ENCODE measurements at regions not wholly inside any gene's neighbourhood (a gene's known extent, or its start where the extent isn't known, plus 50 kb on each side); places are given as distances from the start of the nearest gene placed in this dataset.

DNA sequence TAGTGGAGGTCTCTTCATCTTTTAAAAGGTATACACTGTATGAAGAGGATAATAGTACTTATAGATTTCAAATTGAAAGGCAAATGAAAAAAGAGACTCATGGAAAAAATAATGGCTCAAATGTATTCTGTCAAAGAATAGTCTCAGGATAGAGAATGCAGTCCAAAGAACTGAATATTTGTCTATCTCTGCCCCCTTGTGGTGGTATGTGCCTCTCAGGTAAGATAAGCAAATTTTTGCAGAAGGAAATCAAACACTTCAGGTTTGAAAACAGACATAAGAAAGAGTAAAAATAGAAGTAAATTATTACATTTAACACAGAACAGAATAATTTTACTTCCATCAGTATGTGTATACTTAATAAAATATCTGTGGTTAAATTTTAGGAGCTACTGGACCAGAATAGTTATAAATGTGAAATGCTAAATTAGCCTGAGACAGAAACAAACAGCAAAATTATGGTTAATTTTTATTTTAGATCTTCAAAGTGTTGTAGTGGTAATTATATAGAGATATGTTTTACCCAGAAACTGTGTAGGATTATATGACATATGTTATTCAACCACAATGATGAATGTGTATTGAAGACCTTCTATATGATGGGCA is 164.4 kb upstream of the PALMD start:
- Histone ChIP-seq H3K79me2 (ENCODE audit: insufficient read depth) (no peaks in the 10 kb centered on the region), H3K9me2 (ENCODE audit: insufficient read depth) (no peaks in the 10 kb centered on the region), H3K9me3 (ENCODE audit: low read depth) (no peaks in the 10 kb centered on the region), H2AFZ (no peak overlapping the region), H3K9ac (no peak overlapping the region), H4K20me1 (ENCODE audit: insufficient read depth) (no peaks in the 10 kb centered on the region), H3K27ac (no peak overlapping the region), H3K4me2 (ENCODE audit: unreplicated experiment) (no peak overlapping the region), H3K4me3 (no peak overlapping the region), H3K27me3 (replicated peaks; ENCODE audit: insufficient read depth) (no peaks in the 10 kb centered on the region), H3K36me3 (ENCODE audit: low read depth) (no peaks in the 10 kb centered on the region), H3F3A (ENCODE audit: insufficient read depth) (no peaks in the 10 kb centered on the region), H3K4me1 (ENCODE audit: insufficient read depth) (no peaks in the 10 kb centered on the region)
- DNase-seq: peak; percentile 80
- in situ Hi-C loops (cut with MboI): loop anchor here (10.0 to 25.0 kb wide), 2 partner anchors 206 to 297 kb away; no protein-coding TSS in a partner anchor
- no peak for TF ChIP-seq EZH2phosphoT487 (IDR thresholded peaks at IDR 0.05; ENCODE audit: insufficient read depth, low read depth)
- no peak for TF ChIP-seq EZH2 (IDR thresholded peaks at IDR 0.05; ENCODE audit: insufficient read depth, poor library complexity, severe bottlenecking)

DNA sequence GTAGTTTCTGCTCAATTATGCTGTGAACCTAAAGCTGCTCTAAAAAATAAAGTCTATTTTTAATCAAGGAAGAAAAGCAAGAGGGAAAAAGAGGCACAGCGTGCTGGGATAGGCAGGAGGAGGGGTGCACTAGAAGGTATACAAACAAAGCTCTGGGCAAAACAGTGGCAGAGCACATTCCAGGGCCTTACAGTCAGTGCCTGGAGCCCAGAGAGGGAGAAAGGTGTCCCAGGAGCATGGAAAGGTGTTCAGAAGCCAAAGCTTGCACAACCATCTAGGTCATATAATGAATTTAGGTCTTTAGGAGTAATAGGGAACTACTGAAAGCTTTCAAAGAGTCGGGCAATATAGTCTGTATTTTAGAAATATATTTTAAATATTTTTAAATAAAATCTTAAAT is 163.6 kb upstream of the PALMD start:
- Histone ChIP-seq H3K36me3 (ENCODE audit: low read depth) (no peaks in the 10 kb centered on the region), H3K27me3 (replicated peaks; ENCODE audit: insufficient read depth) (no peaks in the 10 kb centered on the region), H3K4me1 (ENCODE audit: insufficient read depth) (no peaks in the 10 kb centered on the region), H3K9ac (no peak overlapping the region), H3F3A (ENCODE audit: insufficient read depth) (no peaks in the 10 kb centered on the region), H3K4me3 (no peak overlapping the region), H3K79me2 (ENCODE audit: insufficient read depth) (no peaks in the 10 kb centered on the region), H3K9me2 (ENCODE audit: insufficient read depth) (no peaks in the 10 kb centered on the region), H2AFZ (no peak overlapping the region), H4K20me1 (ENCODE audit: insufficient read depth) (no peaks in the 10 kb centered on the region), H3K9me3 (ENCODE audit: low read depth) (no peaks in the 10 kb centered on the region), H3K4me2 (ENCODE audit: unreplicated experiment) (no peak overlapping the region), H3K27ac (no peak overlapping the region)
- no peak for TF ChIP-seq EZH2 (IDR thresholded peaks at IDR 0.05; ENCODE audit: insufficient read depth, poor library complexity, severe bottlenecking)
- 40 to 49% methylated on average over 2 of the region's 2 CpGs for WGBS, 2 experiments (ENCODE audit: low coverage in 1 of 2, low lambda C conversion rate in 2 of 2, missing lambda C conversion rate in 2 of 2)
- in situ Hi-C loops (cut with MboI): loop anchor here (10.0 to 25.0 kb wide), 2 partner anchors 205 to 297 kb away; no protein-coding TSS in a partner anchor
- no peak for DNase-seq

DNA sequence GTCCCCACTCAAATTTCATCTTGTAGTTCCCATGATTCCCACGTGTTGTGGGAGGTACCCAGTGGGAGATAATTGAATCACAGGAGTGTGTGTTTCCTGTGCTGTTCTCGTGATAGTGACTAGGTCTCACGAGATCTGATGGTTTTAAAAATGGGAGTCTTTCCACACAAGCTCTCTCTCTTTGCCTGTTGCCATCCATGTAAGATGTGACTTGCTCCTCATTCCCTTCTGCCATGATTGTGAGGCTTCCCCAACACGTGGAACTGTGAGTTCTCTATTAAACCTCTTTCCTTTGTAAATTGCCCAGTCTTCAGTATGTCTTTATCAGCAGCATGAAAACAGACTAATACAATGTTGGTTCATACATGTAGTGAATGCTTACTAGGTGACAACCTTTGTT is 163.2 kb upstream of the PALMD start:
- no peak for TF ChIP-seq EZH2phosphoT487 (IDR thresholded peaks at IDR 0.05; ENCODE audit: insufficient read depth, low read depth)
- Histone ChIP-seq H2AFZ (no peak overlapping the region), H3K27ac (no peak overlapping the region), H3K79me2 (ENCODE audit: insufficient read depth) (no peaks in the 10 kb centered on the region), H3K9ac (no peak overlapping the region), H3K36me3 (ENCODE audit: low read depth) (no peaks in the 10 kb centered on the region), H3K9me3 (ENCODE audit: low read depth) (no peaks in the 10 kb centered on the region), H3K27me3 (replicated peaks; ENCODE audit: insufficient read depth) (no peaks in the 10 kb centered on the region), H4K20me1 (ENCODE audit: insufficient read depth) (no peaks in the 10 kb centered on the region), H3K9me2 (ENCODE audit: insufficient read depth) (no peaks in the 10 kb centered on the region), H3F3A (ENCODE audit: insufficient read depth) (no peaks in the 10 kb centered on the region), H3K4me3 (no peak overlapping the region), H3K4me1 (ENCODE audit: insufficient read depth) (no peaks in the 10 kb centered on the region), H3K4me2 (ENCODE audit: unreplicated experiment) (no peak overlapping the region)
- no peak for DNase-seq
- WGBS, 2 experiments (ENCODE audit: low coverage in 1 of 2, low lambda C conversion rate in 2 of 2, missing lambda C conversion rate in 2 of 2): 58 to 60% methylated on average over 4 of the region's 4 CpGs
- in situ Hi-C loops (cut with MboI): loop anchor here (10.0 to 25.0 kb wide), 2 partner anchors 205 to 298 kb away; no protein-coding TSS in a partner anchor

DNA sequence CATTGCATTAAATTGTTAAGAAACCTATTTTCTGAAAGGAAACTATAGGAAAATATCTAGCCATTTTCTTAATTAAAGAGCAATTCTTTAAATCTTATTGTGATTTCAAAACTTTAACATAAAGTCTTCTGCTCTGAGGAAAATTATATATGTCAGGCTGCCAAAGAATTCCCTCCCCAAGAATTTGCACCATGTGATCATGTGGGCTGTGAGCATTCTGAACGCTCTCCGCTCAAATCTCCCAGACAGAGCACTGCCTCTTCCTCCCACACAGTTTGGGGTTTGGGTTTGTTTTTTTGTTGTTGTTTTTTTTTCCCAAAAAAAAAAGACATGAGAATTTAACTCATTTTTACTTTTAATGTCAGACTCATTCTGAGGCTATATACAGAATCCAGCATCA is 155.9 kb upstream of the PALMD start:
- no peaks in the 10 kb centered on the region for H3F3A ChIP-seq (ENCODE audit: insufficient read depth)
- no peaks in the 10 kb centered on the region for H4K20me1 ChIP-seq (ENCODE audit: insufficient read depth)
- no peak overlapping the region for H3K27ac ChIP-seq
- H3K9me3 ChIP-seq (ENCODE audit: low read depth): no peaks in the 10 kb centered on the region
- H3K9me2 ChIP-seq (ENCODE audit: insufficient read depth): no peaks in the 10 kb centered on the region
- H3K36me3 ChIP-seq (ENCODE audit: low read depth): no peaks in the 10 kb centered on the region
- no peaks in the 10 kb centered on the region for H3K27me3 ChIP-seq (replicated peaks; ENCODE audit: insufficient read depth)
- no peaks in the 10 kb centered on the region for H3K4me1 ChIP-seq (ENCODE audit: insufficient read depth)
- no peak overlapping the region for H3K4me2 ChIP-seq (ENCODE audit: unreplicated experiment)
- H3K9ac ChIP-seq: no peak overlapping the region
- in situ Hi-C loops (cut with MboI): loop anchor here (25.0 kb wide), 1 partner anchor 197 kb away; no protein-coding TSS in a partner anchor
- TF ChIP-seq EZH2 (IDR thresholded peaks at IDR 0.05; ENCODE audit: insufficient read depth, poor library complexity, severe bottlenecking) (no peak), EZH2phosphoT487 (IDR thresholded peaks at IDR 0.05; ENCODE audit: insufficient read depth, low read depth) (no peak)
- H3K4me3 ChIP-seq: no peak overlapping the region
- H2AFZ ChIP-seq: no peak overlapping the region
- WGBS, 2 experiments (ENCODE audit: low coverage in 1 of 2, low lambda C conversion rate in 2 of 2, missing lambda C conversion rate in 2 of 2): 78 to 85% methylated on average over 2 of the region's 2 CpGs
- H3K79me2 ChIP-seq (ENCODE audit: insufficient read depth): no peaks in the 10 kb centered on the region
- no peak for DNase-seq

DNA sequence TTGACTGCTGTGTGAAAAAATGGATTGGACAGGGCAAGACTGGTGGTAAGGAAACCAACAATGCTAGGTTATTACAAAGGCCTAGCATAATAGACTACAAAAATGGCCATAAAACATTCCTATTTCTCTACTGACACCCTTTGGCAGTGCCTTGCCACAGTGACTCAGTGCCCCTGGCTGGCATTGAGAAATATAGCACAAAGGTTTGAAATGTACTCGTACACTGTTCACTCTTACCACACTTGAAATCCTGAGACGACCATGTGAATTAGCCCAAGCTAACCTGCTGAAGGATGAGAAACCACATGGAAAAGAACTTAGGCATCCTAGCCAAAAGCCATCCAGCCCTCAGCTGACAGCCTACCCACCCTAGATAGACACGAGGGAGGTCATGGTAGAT is 149.8 kb upstream of the PALMD start:
- no peak overlapping the region for H3K9ac ChIP-seq
- H2AFZ ChIP-seq: no peak overlapping the region
- no peaks in the 10 kb centered on the region for H3K36me3 ChIP-seq (ENCODE audit: low read depth)
- no peak overlapping the region for H3K4me3 ChIP-seq
- H4K20me1 ChIP-seq (ENCODE audit: insufficient read depth): no peaks in the 10 kb centered on the region
- no peaks in the 10 kb centered on the region for H3K9me2 ChIP-seq (ENCODE audit: insufficient read depth)
- H3F3A ChIP-seq (ENCODE audit: insufficient read depth): no peaks in the 10 kb centered on the region
- 86 to 92% methylated on average over 3 of the region's 3 CpGs for WGBS, 2 experiments (ENCODE audit: low coverage in 1 of 2, low lambda C conversion rate in 2 of 2, missing lambda C conversion rate in 2 of 2)
- H3K79me2 ChIP-seq (ENCODE audit: insufficient read depth): no peaks in the 10 kb centered on the region
- in situ Hi-C loops (cut with MboI): loop anchor here (25.0 kb wide), 1 partner anchor 191 kb away; no protein-coding TSS in a partner anchor
- H3K27ac ChIP-seq: no peak overlapping the region
- no peak overlapping the region for H3K4me2 ChIP-seq (ENCODE audit: unreplicated experiment)
- peak; percentile 36 for DNase-seq
- H3K9me3 ChIP-seq (ENCODE audit: low read depth): no peaks in the 10 kb centered on the region
- H3K27me3 ChIP-seq (replicated peaks; ENCODE audit: insufficient read depth): no peaks in the 10 kb centered on the region
- TF ChIP-seq EZH2 (IDR thresholded peaks at IDR 0.05; ENCODE audit: insufficient read depth, poor library complexity, severe bottlenecking) (no peak), EZH2phosphoT487 (IDR thresholded peaks at IDR 0.05; ENCODE audit: insufficient read depth, low read depth) (no peak)
- H3K4me1 ChIP-seq (ENCODE audit: insufficient read depth): no peaks in the 10 kb centered on the region

Measured in GM23248 (cell line).